ENCODE measurements at regions not wholly inside any gene's neighbourhood (a gene's known extent, or its start where the extent isn't known, plus 50 kb on each side); places are given as distances from the start of the nearest gene placed in this dataset.

DNA sequence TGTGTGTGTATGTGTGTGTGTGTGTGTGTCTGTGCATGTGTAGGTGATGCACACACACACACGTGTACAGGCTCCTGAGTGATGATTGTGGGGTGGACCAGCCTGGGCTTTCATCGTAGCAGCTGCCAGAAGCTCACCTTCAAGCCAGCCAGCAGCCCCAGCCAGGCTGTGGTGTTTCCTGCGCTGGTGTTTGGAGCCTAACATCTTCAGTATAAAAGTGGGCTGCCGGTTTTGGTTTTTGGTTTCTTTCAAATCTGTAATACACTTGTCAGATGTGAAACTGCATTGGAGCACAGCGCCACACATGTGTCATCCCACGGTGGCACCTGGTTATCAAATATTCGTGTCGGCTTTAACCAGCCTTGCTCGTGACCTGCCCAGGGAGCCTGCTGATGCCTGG, 114.2 kb downstream of the OLFM1 start:
- TF ChIP-seq CTCF (IDR thresholded peaks at IDR 0.05) (no peak), POLR2A (IDR thresholded peaks at IDR 0.05) (no peak), POLR2AphosphoS5 (IDR thresholded peaks at IDR 0.05) (no peak)

Data from stomach (tissue), 4 donors.